ENCODE measurements at regions not wholly inside any gene's neighbourhood (a gene's known extent, or its start where the extent isn't known, plus 50 kb on each side); places are given as distances from the start of the nearest gene placed in this dataset.

DNA sequence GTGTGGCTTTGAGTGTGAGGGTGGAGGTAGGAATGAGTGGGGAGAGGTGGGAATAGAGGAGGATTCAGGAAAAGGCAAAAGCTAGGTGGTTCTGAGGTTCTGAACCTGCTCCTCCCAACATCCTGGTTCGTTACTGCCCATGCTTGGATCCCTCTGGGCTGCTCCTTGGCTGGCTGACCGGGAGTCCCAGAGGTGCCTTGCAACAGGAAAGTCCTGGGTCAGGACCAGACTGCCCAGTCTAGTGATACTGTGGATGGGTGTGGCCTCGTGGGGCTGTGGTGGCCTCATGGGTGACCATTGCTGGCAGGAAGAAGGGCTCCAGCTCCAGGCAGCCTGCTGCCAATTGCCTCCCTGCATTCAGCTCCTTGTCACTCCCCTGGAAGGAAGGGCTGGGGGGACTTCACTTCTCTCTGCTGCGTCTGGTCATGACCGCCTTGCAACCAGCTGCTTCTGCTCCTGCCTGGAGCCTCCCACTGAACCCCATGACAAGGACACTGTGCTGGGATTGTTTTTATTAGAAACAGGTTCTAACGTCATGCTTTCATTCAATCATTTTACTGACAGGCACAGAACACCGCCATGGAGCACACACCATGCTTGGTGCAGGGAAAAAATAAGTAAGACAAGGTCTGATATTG, 61.5 kb upstream of the UBL3 start:
- intact Hi-C loops (cut with micrococcal nuclease) = no loop called here
- Histone ChIP-seq H4K20me1 (replicated peaks; ENCODE audit: control insufficient read depth, insufficient read depth, low read length) (no peaks in the 10 kb centered on the region), H3K79me2 (ENCODE audit: control insufficient read depth, insufficient read depth, low read length) (no peaks in the 10 kb centered on the region), H3K36me3 (ENCODE audit: control insufficient read depth, insufficient read depth, low read length) (no peaks in the 10 kb centered on the region), H3K4me2 (ENCODE audit: insufficient read depth, low read length) (no peak overlapping the region), H3K9me3 (replicated peaks; ENCODE audit: control insufficient read depth, insufficient read depth, low read depth, low read length) (no peaks in the 10 kb centered on the region), H3K4me3 (no peak overlapping the region), H3K9me1 (ENCODE audit: control insufficient read depth, insufficient read depth, low read length) (no peaks in the 10 kb centered on the region), H3K4me1 (replicated peaks in 1 of 2; ENCODE audit: control insufficient read depth in 2 of 2, insufficient read depth in 2 of 2, low read length in 2 of 2) (no peaks in the 10 kb centered on the region), H3K27ac (ENCODE audit: extremely low read depth, low read depth, low read length) (no peak overlapping the region), H2AFZ (ENCODE audit: low read depth, low read length) (no peak overlapping the region), H3K27me3 (ENCODE audit: control insufficient read depth in 2 of 2, insufficient read depth in 2 of 2, low read length in 2 of 2) (no peaks in the 10 kb centered on the region; a peak in 2 of 5 replicates), H3K9ac (ENCODE audit: insufficient read depth in 1 of 2, low read depth in 2 of 2, low read length in 2 of 2) (no peak overlapping the region)
- POLR2A ChIA-PET = interaction anchor here (1.1 kb wide), 1 partner anchor 11 kb away, joined by 4 read pairs; no protein-coding TSS in a partner anchor
- DNase-seq (ENCODE audit: extremely low read depth in 1 of 4, low spot score in 3 of 4) = no peak
- no peak for ATAC-seq
- no peak for TF ChIP-seq ZBTB1 (CRISPR knock-in tag; IDR thresholded peaks at IDR 0.05; ENCODE audit: borderline replicate concordance, low read depth)
- TF ChIP-seq, protein P1, sequence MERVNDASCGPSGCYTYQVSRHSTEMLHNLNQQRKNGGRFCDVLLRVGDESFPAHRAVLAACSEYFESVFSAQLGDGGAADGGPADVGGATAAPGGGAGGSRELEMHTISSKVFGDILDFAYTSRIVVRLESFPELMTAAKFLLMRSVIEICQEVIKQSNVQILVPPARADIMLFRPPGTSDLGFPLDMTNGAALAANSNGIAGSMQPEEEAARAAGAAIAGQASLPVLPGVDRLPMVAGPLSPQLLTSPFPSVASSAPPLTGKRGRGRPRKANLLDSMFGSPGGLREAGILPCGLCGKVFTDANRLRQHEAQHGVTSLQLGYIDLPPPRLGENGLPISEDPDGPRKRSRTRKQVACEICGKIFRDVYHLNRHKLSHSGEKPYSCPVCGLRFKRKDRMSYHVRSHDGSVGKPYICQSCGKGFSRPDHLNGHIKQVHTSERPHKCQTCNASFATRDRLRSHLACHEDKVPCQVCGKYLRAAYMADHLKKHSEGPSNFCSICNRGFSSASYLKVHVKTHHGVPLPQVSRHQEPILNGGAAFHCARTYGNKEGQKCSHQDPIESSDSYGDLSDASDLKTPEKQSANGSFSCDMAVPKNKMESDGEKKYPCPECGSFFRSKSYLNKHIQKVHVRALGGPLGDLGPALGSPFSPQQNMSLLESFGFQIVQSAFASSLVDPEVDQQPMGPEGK (CRISPR knock-in tag; IDR thresholded peaks at IDR 0.05; ENCODE audit: borderline replicate concordance) = no peak
- no peak for TF ChIP-seq ZNF584 (CRISPR knock-in tag; IDR thresholded peaks at IDR 0.05; ENCODE audit: low read depth)
- no peak for TF ChIP-seq ZNF75A (CRISPR knock-in tag; IDR thresholded peaks at IDR 0.05)
- no peak for TF ChIP-seq ETV1 (tag; conservative IDR thresholded peaks at IDR 0.05; ENCODE audit: low read depth)
- TF ChIP-seq SMARCC2 (IDR thresholded peaks at IDR 0.05; ENCODE audit: low read depth) = no peak
- no peak for TF ChIP-seq SMARCE1 (IDR thresholded peaks at IDR 0.05)
- no peak for TF ChIP-seq SIN3B (IDR thresholded peaks at IDR 0.05; ENCODE audit: low read depth)
- no peak for TF ChIP-seq TEAD1 (CRISPR knock-in tag; IDR thresholded peaks at IDR 0.05)
- TF ChIP-seq TEAD2 (tag; IDR thresholded peaks at IDR 0.05) = no peak
- no peak for TF ChIP-seq NBN (IDR thresholded peaks at IDR 0.05; ENCODE audit: low read depth)
- FAIRE-seq = no peak
- in situ Hi-C loops (cut with MboI) = no loop called here
- 2% methylated on average over 7 of the region's 7 CpGs for WGBS (ENCODE audit: insufficient coverage, low coverage, missing lambda C conversion rate)
- CTCF ChIA-PET (ENCODE audit: low intra/inter-chr PET ratio) = no interaction called here
- no TSS peak for BruUV-seq (replicated peaks)
